ENCODE measurements at regions not wholly inside any gene's neighbourhood (a gene's known extent, or its start where the extent isn't known, plus 50 kb on each side); places are given as distances from the start of the nearest gene placed in this dataset.

GRCh38 chr20:4563534-4563933 lies 122.7 kb upstream of the PRNP start:
- no peaks in the 10 kb centered on the region for H3K27me3 ChIP-seq (ENCODE audit: insufficient read depth, low read depth, low read length)
- no peaks in the 10 kb centered on the region for H3F3A ChIP-seq (ENCODE audit: insufficient read depth, low read length, poor library complexity, severe bottlenecking)
- no peaks in the 10 kb centered on the region for H3K79me2 ChIP-seq (replicated peaks; ENCODE audit: insufficient read depth, low read length)
- no peak overlapping the region for H3K4me2 ChIP-seq (ENCODE audit: low read length)
- no peaks in the 10 kb centered on the region for H4K20me1 ChIP-seq (ENCODE audit: insufficient read depth)
- H3K9me3 ChIP-seq (ENCODE audit: low read length), result no peaks in the 10 kb centered on the region
- no peak overlapping the region for H3K4me3 ChIP-seq (ENCODE audit: low read length)
- no peaks in the 10 kb centered on the region for H3K36me3 ChIP-seq (ENCODE audit: insufficient read depth, low read length)
- H3K9ac ChIP-seq (ENCODE audit: low read length), result no peak overlapping the region
- H3K27ac ChIP-seq (ENCODE audit: low read length), result no peak overlapping the region
- no peak overlapping the region for H2AFZ ChIP-seq (ENCODE audit: low read depth, low read length)
- no peaks in the 10 kb centered on the region for H3K9me2 ChIP-seq (ENCODE audit: insufficient read depth, low read length)
- TF ChIP-seq EP300 (conservative IDR thresholded peaks at IDR 0.05; ENCODE audit: poor library complexity, severe bottlenecking) (no peak), CTCF (IDR thresholded peaks at IDR 0.05; ENCODE audit: poor library complexity, severe bottlenecking) (no peak), MXI1 (conservative IDR thresholded peaks at IDR 0.05; ENCODE audit: poor library complexity, severe bottlenecking) (no peak), POLR2AphosphoS5 (IDR thresholded peaks at IDR 0.05) (no peak), RAD21 (conservative IDR thresholded peaks at IDR 0.05) (no peak), REST (IDR thresholded peaks at IDR 0.05; ENCODE audit: borderline replicate concordance) (peak; percentile 30)

DNA sequence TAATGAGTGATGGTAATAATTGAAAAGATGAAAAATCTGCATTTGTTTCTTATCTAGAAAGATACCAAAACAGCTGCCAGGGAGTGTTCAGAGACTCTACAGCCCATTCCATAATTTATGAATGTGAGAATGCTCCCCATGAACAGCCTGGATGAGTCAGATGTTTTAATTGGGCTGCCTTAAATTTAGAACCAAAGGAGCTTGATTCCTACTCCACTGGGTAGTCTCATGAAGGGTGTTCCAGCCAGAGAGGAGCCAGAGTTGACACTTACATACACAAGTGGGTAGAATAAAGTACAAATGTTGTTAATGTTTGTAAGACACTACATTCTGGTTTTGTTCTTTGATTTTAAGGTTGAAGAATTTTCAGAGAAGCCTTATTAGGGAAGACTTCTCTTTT lies 123.2 kb upstream of the PRNP start:
- Histone ChIP-seq H3K9me2 (ENCODE audit: insufficient read depth, low read length) (no peaks in the 10 kb centered on the region), H2AFZ (ENCODE audit: low read depth, low read length) (no peak overlapping the region), H4K20me1 (ENCODE audit: insufficient read depth) (no peaks in the 10 kb centered on the region), H3K27me3 (ENCODE audit: insufficient read depth, low read depth, low read length) (no peaks in the 10 kb centered on the region), H3K9me3 (ENCODE audit: low read length) (no peaks in the 10 kb centered on the region), H3K36me3 (ENCODE audit: insufficient read depth, low read length) (no peaks in the 10 kb centered on the region), H3K4me2 (ENCODE audit: low read length) (no peak overlapping the region), H3F3A (ENCODE audit: insufficient read depth, low read length, poor library complexity, severe bottlenecking) (no peaks in the 10 kb centered on the region), H3K79me2 (replicated peaks; ENCODE audit: insufficient read depth, low read length) (no peaks in the 10 kb centered on the region), H3K9ac (ENCODE audit: low read length) (no peak overlapping the region), H3K27ac (ENCODE audit: low read length) (no peak overlapping the region), H3K4me3 (ENCODE audit: low read length) (no peak overlapping the region)
- TF ChIP-seq TAF1 (IDR thresholded peaks at IDR 0.05; ENCODE audit: low read depth) (no peak), EZH2 (IDR thresholded peaks at IDR 0.05; ENCODE audit: borderline replicate concordance, insufficient read depth, low read length, poor library complexity, severe bottlenecking) (no peak), REST (IDR thresholded peaks at IDR 0.05; ENCODE audit: borderline replicate concordance) (no peak), CTCF (IDR thresholded peaks at IDR 0.05; ENCODE audit: poor library complexity, severe bottlenecking) (no peak)
